ENCODE measurements at regions not wholly inside any gene's neighbourhood (a gene's known extent, or its start where the extent isn't known, plus 50 kb on each side); places are given as distances from the start of the nearest gene placed in this dataset.

DNA sequence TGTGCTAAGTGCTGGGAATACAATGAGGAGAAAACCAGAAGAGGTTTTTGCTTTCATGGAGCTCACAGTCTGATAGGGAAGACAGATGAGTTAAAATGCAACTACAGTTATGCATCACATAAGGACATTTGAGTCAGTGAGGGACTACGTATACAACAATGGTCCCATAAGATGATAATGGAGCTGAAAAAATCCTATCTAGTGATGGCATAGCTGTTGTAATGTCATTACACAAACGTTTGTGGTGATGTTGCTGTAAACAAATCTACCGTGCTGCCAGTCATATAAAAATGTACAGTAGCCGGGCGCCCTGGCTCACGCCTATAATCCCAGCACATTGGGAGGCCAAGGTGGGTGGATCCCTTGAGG is 110.1 kb upstream of the RAD23B start:
- TF ChIP-seq, protein P1, sequence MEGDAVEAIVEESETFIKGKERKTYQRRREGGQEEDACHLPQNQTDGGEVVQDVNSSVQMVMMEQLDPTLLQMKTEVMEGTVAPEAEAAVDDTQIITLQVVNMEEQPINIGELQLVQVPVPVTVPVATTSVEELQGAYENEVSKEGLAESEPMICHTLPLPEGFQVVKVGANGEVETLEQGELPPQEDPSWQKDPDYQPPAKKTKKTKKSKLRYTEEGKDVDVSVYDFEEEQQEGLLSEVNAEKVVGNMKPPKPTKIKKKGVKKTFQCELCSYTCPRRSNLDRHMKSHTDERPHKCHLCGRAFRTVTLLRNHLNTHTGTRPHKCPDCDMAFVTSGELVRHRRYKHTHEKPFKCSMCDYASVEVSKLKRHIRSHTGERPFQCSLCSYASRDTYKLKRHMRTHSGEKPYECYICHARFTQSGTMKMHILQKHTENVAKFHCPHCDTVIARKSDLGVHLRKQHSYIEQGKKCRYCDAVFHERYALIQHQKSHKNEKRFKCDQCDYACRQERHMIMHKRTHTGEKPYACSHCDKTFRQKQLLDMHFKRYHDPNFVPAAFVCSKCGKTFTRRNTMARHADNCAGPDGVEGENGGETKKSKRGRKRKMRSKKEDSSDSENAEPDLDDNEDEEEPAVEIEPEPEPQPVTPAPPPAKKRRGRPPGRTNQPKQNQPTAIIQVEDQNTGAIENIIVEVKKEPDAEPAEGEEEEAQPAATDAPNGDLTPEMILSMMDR (IDR thresholded peaks at IDR 0.05): no peak
- no peak for TF ChIP-seq POLR2A (IDR thresholded peaks at IDR 0.05)
- TF ChIP-seq POLR2AphosphoS5 (IDR thresholded peaks at IDR 0.05): no peak
